Naive B cell (primary cell): ENCODE measurements at regions not wholly inside any gene's neighbourhood (a gene's known extent, or its start where the extent isn't known, plus 50 kb on each side); places are given as distances from the start of the nearest gene placed in this dataset.
"Not testable (repeated sequence)": the region's sequence is repeated elsewhere in the genome, so short reads cannot be mapped to it uniquely, and the experiment has no call there.

Experiments used
- ATAC-seq, 2 donors: fragments of 150-1000 bp; cut with Tn5 transposase; 2 replicates each; pipeline ENCODE4 v1.10.0; 2021; ENCODE audit warnings: low read depth in 2 of 2, mild to moderate bottlenecking in 2 of 2, moderate library complexity in 2 of 2
- DNase-seq: peaks from one replicate; pipeline ENCODE4 v3.0.0; 2022
- H3K27ac Mint-ChIP-seq, 6 donors: one replicate each; pipeline ENCODE4 v1.8.0; 2020 to 2022; ENCODE audit warnings: mild to moderate bottlenecking in 6 of 6, mixed read lengths in 6 of 6, moderate library complexity in 5 of 6, inconsistent platforms in 2 of 6
- H3K27me3 Mint-ChIP-seq, 3 donors: one replicate each; pipeline ENCODE4 v1.8.0; 2021 to 2022; ENCODE audit warnings: mixed read lengths in 3 of 3, mild to moderate bottlenecking in 1 of 3
- H3K36me3 Mint-ChIP-seq, 2 donors: one replicate each; pipeline ENCODE4 v1.8.0; 2020 to 2022; ENCODE audit warnings: mixed read lengths in 2 of 2, inconsistent platforms in 1 of 2, mild to moderate bottlenecking in 1 of 2
- H3K4me1 Mint-ChIP-seq, 3 donors: one replicate each; pipeline ENCODE4 v1.8.0; 2020 to 2022; ENCODE audit warnings: mixed read lengths in 3 of 3, inconsistent platforms in 1 of 3, mild to moderate bottlenecking in 1 of 3, moderate library complexity in 1 of 3
- H3K4me3 Mint-ChIP-seq, 8 donors: one replicate each; pipeline ENCODE4 v1.8.0; 2020 to 2022; ENCODE audit warnings: mild to moderate bottlenecking in 8 of 8, mixed read lengths in 8 of 8, moderate library complexity in 8 of 8, inconsistent platforms in 2 of 8
- H3K9me3 Mint-ChIP-seq, 7 donors: one replicate each; pipeline ENCODE4 v1.8.0; 2020 to 2022; ENCODE audit warnings: mixed read lengths in 7 of 7, mild to moderate bottlenecking in 5 of 7, inconsistent platforms in 2 of 7, moderate library complexity in 1 of 7

- Mint-ChIP-seq H3K27me3 (no peaks in the 10 kb centered on the region), H3K27ac (no peak overlapping the region), H3K36me3 (peaks cover 0 to 7% of the 10 kb centered on the region in 2 donors), H3K4me1 (no peaks in the 10 kb centered on the region), H3K4me3 (no peak overlapping the region), H3K9me3 (peaks cover 0 to 8% (median 4%) of the 10 kb centered on the region in 7 donors)
- no peak for DNase-seq
- ATAC-seq: no peak
These were observed 243.6 kb downstream of the OSR1 start for GRCh38 chr2:19114754-19115231.

- ATAC-seq (no peak), DNase-seq (no peak)
- H3K27ac Mint-ChIP-seq: no peak overlapping the region
- no peaks in the 10 kb centered on the region for H3K27me3 Mint-ChIP-seq
- H3K4me1 Mint-ChIP-seq: no peaks in the 10 kb centered on the region
- peaks cover 0 to 8% (median 4%) of the 10 kb centered on the region in 7 donors for H3K9me3 Mint-ChIP-seq
- no peak overlapping the region for H3K4me3 Mint-ChIP-seq
- H3K36me3 Mint-ChIP-seq: peaks cover 0 to 7% of the 10 kb centered on the region in 2 donors
These were observed 244.3 kb downstream of the OSR1 start for GRCh38 chr2:19114126-19114525.

GRCh38 chr2:19111354-19111753, 247.1 kb downstream of the OSR1 start:
- DNase-seq (no peak), ATAC-seq (no peak)
- Mint-ChIP-seq H3K4me1 (no peaks in the 10 kb centered on the region), H3K27ac (no peak overlapping the region), H3K36me3 (peaks cover 0 to 3% of the 10 kb centered on the region in 2 donors), H3K27me3 (peaks cover 0 to 4% (median 0%) of the 10 kb centered on the region in 3 donors), H3K9me3 (peaks cover 0 to 2% (median 0%) of the 10 kb centered on the region in 7 donors), H3K4me3 (no peak overlapping the region)

GRCh38 chr2:19109518-19109917, 248.9 kb downstream of the OSR1 start:
- Mint-ChIP-seq H3K36me3 (peaks cover 0 to 3% of the 10 kb centered on the region in 2 donors), H3K9me3 (peaks cover 0 to 2% (median 0%) of the 10 kb centered on the region in 7 donors), H3K4me1 (no peaks in the 10 kb centered on the region), H3K27ac (no peak overlapping the region), H3K27me3 (peaks cover 0 to 4% (median 0%) of the 10 kb centered on the region in 3 donors), H3K4me3 (no peak overlapping the region)
- DNase-seq (no peak), ATAC-seq (no peak)

- no peak for DNase-seq
- Mint-ChIP-seq H3K36me3 (no peaks in the 10 kb centered on the region), H3K9me3 (peaks cover 0 to 2% (median 0%) of the 10 kb centered on the region in 7 donors), H3K4me3 (no peak overlapping the region), H3K4me1 (no peaks in the 10 kb centered on the region), H3K27me3 (peaks cover 0 to 4% (median 0%) of the 10 kb centered on the region in 3 donors), H3K27ac (peak overlapping the region in 1 of 6 donors; percentile 35)
- ATAC-seq: no peak
These were observed 252.0 kb downstream of the OSR1 start for GRCh38 chr2:19106376-19106775.

- Mint-ChIP-seq H3K27me3 (peaks cover 0 to 4% (median 0%) of the 10 kb centered on the region in 3 donors), H3K27ac (no peak overlapping the region), H3K4me3 (no peak overlapping the region), H3K4me1 (no peaks in the 10 kb centered on the region), H3K36me3 (no peaks in the 10 kb centered on the region), H3K9me3 (peaks cover 0 to 2% (median 0%) of the 10 kb centered on the region in 7 donors)
- ATAC-seq (no peak), DNase-seq (no peak)
These were observed 253.9 kb downstream of the OSR1 start for GRCh38 chr2:19104503-19104902.

GRCh38 chr2:19102696-19103423, 255.6 kb downstream of the OSR1 start:
- peaks cover 0 to 2% (median 0%) of the 10 kb centered on the region in 3 donors for H3K4me1 Mint-ChIP-seq
- ATAC-seq (no peak), DNase-seq (no peak)
- peaks cover 0 to 3% (median 0%) of the 10 kb centered on the region in 3 donors for H3K27me3 Mint-ChIP-seq
- no peaks in the 10 kb centered on the region for H3K36me3 Mint-ChIP-seq
- H3K27ac Mint-ChIP-seq: no peak overlapping the region
- no peak overlapping the region for H3K4me3 Mint-ChIP-seq
- H3K9me3 Mint-ChIP-seq: peaks cover 0 to 2% (median 0%) of the 10 kb centered on the region in 7 donors

- H3K9me3 Mint-ChIP-seq: peaks cover 0 to 2% (median 0%) of the 10 kb centered on the region in 7 donors
These were observed 256.5 kb downstream of the OSR1 start for GRCh38 chr2:19101968-19102367.

GRCh38 chr2:19100570-19100969, 257.9 kb downstream of the OSR1 start:
- Mint-ChIP-seq H3K4me3 (no peak overlapping the region), H3K27me3 (no peaks in the 10 kb centered on the region), H3K4me1 (peaks cover 0 to 2% (median 0%) of the 10 kb centered on the region in 3 donors), H3K36me3 (no peaks in the 10 kb centered on the region), H3K27ac (no peak overlapping the region), H3K9me3 (peaks cover 0 to 6% (median 3%) of the 10 kb centered on the region in 7 donors)
- ATAC-seq: no peak
- DNase-seq: no peak

More at GRCh38 chr2:19101968-19102367, 256.5 kb downstream of the OSR1 start:
- no peaks in the 10 kb centered on the region for H3K36me3 Mint-ChIP-seq
- no peak overlapping the region for H3K4me3 Mint-ChIP-seq
- no peak overlapping the region for H3K27ac Mint-ChIP-seq
- ATAC-seq (no peak), DNase-seq (no peak)
- peaks cover 0 to 2% (median 0%) of the 10 kb centered on the region in 3 donors for H3K4me1 Mint-ChIP-seq
- H3K27me3 Mint-ChIP-seq: no peaks in the 10 kb centered on the region

- no peak for ATAC-seq
- peaks cover 0 to 9% (median 7%) of the 10 kb centered on the region in 7 donors for H3K9me3 Mint-ChIP-seq
- H3K27ac Mint-ChIP-seq: no peak overlapping the region
- no peak overlapping the region for H3K4me3 Mint-ChIP-seq
- H3K36me3 Mint-ChIP-seq: no peaks in the 10 kb centered on the region
- peaks cover 0 to 2% (median 0%) of the 10 kb centered on the region in 3 donors for H3K4me1 Mint-ChIP-seq
- no peak for DNase-seq
- H3K27me3 Mint-ChIP-seq: no peaks in the 10 kb centered on the region
These were observed 259.2 kb downstream of the OSR1 start for GRCh38 chr2:19099181-19099580.

- H3K36me3 Mint-ChIP-seq: no peaks in the 10 kb centered on the region
- H3K9me3 Mint-ChIP-seq: peaks cover 0 to 13% (median 8%) of the 10 kb centered on the region in 7 donors
- DNase-seq: no peak
- no peak overlapping the region for H3K4me3 Mint-ChIP-seq
- H3K27me3 Mint-ChIP-seq: no peaks in the 10 kb centered on the region
- ATAC-seq: no peak
- H3K4me1 Mint-ChIP-seq: peaks cover 0 to 2% (median 0%) of the 10 kb centered on the region in 3 donors
- H3K27ac Mint-ChIP-seq: no peak overlapping the region
These were observed 259.8 kb downstream of the OSR1 start for GRCh38 chr2:19098467-19099160.

- H3K27ac Mint-ChIP-seq, H3K4me1 Mint-ChIP-seq, H3K27me3 Mint-ChIP-seq, H3K36me3 Mint-ChIP-seq, ATAC-seq, DNase-seq, H3K4me3 Mint-ChIP-seq: not testable (repeated sequence)
- H3K9me3 Mint-ChIP-seq: peaks cover 0 to 18% (median 11%) of the 10 kb centered on the region in 7 donors
These were observed 268.9 kb downstream of the OSR1 start for GRCh38 chr2:19089476-19089875.

- H3K27ac Mint-ChIP-seq: no peak overlapping the region
- H3K36me3 Mint-ChIP-seq: peaks cover 0 to 7% of the 10 kb centered on the region in 2 donors
- DNase-seq (no peak), ATAC-seq (no peak)
- H3K27me3 Mint-ChIP-seq: peaks cover 0 to 4% (median 0%) of the 10 kb centered on the region in 3 donors
- no peaks in the 10 kb centered on the region for H3K4me1 Mint-ChIP-seq
- H3K9me3 Mint-ChIP-seq: peaks cover 0 to 17% (median 7%) of the 10 kb centered on the region in 7 donors
- H3K4me3 Mint-ChIP-seq: no peak overlapping the region
These were observed 272.2 kb downstream of the OSR1 start for GRCh38 chr2:19086231-19086651.
